Stimulated activated CD4-positive, alpha-beta T cell treated with anti-CD3 and anti-CD28 coated beads, Interleukin-4, amount 100 ng/mL, for 4 hours (primary cell): ENCODE measurements at regions not wholly inside any gene's neighbourhood (a gene's known extent, or its start where the extent isn't known, plus 50 kb on each side); places are given as distances from the start of the nearest gene placed in this dataset.

Experiments used
- DNase-seq, 2 experiments: peaks; one replicate each; pipeline ENCODE4 v3.0.0-alpha.2; 2020

DNA sequence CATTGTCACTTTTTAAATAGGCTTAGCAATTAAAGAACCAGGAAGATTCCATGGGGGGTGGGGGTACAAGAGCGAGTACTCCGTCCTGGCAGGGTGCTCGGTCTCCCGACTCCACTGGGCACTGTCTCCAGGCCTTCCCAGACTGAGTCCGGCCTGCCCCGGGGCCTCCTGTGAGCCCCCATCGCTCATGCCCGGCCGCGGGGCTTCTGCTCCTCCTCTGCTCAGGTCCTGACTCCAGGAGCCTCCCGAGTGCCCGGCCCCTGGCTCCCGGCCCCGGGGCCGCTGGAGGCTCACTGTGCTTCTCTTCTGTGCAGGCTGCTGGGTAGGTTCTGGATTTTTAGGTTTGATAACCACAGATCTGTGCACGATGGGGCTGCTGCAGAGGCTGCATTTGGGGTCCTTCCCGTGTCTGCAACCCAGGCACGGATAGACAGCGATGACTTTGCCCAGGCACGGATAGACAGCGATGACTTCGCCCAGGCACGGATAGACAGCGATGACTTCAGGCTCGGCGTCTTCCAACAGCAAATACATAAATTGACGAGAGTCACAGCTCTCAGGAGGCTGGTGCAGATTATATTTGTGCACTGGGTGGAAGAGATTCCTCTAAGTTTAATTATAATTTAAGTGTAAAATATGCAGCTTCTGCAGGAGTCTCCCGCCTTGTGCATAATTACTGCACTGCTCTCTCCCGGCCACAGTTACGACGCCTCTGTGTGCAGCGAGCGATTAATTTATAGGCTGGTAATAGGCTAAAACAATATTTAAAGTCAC is 74.8 kb upstream of the RXRA start:
- no peak for DNase-seq

DNA sequence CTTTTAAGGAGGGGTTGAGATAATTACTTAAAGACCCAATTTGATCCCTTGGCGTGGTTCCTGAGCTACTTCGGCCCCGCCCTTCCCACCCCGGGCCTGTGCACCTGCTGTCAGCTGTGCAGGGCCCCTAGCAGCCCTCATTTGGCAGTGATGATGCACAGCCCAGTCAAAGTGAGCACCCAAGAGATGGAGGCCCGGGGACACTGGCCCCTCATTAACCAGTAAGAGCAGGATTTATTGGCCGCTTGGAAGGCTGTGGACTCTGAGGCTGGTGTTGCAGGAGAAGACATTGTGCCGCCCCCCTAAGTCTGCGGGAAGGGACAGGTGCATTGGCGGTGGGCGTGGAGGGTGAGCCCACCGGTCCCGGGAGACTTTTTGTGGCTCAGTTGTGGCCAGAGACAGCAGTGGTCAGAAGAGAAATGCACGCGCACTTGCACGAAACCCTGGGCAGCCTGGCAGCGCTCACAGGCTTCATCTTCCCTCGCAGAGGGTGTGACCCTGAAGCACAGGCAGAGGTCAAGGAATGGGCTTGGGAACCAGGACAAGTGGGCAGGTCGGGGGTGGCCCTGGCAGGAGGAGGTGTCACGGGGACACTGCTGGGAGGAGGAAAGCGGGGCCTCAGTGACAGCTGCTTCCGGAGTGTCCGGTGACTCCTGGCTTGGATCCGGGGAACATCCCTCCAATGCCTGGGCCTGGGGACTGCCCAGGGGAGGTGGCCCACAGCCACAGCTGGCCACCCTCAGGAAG is 74.0 kb upstream of the RXRA start:
- no peak for DNase-seq

DNA sequence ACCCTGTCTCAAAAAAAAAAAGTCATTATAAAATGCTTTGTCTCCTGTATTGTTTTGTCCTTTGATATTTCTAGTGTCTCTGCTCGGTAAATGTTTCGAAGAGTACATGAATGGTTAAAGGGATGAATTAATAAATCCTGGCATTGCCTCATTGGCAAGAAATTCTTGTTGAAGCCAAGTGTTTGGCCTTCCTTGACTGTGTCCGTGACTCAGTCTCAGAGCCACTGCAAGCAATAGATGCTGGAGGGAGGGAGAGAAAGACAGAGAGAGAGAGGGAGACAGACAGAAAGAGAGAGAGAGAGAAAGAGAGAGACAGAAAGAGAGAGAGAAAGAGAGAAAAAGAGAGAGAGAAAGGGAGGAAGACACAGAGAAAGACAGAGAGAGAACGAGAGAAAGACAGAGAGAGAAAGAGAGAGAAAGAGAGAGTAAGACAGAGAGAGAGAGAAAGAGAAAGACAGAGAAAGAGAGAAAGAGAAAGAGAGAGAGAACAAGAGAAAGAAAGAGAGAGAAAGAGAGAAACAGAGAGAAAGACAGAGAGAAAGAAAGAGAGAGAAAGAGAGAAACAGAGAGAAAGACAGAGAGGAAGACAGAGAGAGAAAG is 72.5 kb upstream of the RXRA start:
- no peak for DNase-seq

DNA sequence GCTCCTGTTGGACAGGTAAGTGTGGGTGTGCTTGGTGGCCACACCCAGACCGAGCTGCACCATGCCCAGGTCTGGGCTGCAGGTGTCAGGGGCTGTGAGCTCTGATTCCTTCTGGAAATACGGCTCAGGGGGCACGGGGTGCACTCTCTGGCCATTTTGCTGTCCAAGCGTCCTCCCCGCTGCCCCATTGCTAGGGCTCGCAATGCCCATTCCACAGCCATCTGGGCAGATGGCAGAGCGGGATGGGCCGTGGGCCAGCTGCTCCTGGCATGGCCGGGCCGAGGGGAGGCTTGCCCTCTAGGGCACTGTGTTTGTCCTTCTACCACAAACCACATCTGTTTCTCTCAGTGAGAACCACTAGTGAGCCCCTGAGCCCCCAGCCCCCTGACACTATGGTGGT is 67.9 kb upstream of the RXRA start:
- DNase-seq, result no peak

DNA sequence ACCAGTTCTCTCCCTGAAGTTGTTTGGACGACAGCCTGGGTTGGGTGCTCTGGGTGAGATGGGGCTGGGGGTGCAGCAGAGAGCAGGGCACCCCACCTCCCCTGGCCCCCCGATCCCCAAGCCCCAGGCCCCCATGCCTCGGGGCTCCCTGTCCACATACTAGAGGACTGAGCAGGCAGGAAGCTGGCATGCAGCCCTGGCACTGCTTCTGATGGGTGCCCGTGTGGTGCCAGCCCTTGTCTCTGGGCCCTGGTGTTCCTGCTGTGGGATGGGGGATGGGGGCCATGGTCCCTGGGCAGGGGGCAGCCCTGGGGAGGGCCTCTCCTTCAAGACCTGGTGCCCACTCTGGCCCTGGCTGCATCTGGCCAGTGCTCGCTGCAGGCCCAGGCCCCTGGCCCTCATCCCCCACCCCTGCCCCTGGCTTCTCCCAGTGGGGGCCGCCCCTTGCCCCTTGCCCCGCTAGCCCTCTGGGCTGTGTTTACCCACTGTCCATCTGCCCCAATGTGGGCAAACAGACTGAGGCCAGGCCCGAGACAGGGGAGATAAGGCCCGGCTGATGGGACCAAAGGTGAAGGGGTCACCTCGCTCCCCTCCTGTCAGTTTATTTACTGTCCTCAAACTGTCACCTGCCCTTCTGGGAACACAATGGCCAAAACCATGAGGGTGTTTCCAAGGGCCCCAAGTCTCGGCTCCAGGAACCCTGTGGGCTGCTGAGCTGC is 67.3 kb upstream of the RXRA start:
- DNase-seq, result no peak

DNA sequence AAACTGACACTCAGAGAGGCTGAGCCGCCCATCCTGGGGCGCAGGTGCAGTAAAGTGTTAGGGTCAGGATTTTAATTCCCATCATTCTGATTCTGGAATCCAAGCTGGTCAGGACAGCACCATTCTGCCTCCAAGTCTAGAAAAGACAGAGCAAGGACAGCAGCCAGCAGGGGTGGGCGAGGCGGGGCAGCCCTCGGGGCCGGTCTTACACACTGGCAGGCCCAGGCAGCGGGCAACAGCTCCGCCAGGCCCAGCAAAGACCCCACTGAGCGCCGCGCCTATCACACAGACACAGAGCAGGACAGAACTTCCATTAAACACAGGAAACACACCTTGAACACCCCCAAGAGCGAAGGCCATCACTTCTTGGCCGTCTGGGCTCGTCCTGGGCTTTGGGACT is 66.5 kb upstream of the RXRA start:
- DNase-seq, result no peak

DNA sequence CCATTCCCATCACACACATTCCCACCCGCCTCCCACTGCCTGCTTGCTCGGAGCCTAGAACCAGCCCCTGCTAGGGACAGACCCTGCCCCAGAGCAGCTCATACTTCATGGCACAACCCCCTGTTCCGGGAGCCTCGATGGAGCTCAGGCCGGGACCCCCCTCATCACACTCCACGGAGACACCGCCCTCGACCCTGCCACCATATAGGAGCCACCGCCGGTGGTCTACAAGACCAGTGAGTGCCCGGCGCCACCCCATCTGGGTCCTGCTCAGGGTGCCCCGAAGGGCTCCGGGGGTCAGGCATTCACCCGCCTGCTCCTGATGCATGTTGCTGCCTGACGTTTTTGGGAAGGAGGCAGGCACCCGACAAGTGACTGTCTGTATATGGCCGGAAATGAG is 65.5 kb upstream of the RXRA start:
- DNase-seq, result no peak

DNA sequence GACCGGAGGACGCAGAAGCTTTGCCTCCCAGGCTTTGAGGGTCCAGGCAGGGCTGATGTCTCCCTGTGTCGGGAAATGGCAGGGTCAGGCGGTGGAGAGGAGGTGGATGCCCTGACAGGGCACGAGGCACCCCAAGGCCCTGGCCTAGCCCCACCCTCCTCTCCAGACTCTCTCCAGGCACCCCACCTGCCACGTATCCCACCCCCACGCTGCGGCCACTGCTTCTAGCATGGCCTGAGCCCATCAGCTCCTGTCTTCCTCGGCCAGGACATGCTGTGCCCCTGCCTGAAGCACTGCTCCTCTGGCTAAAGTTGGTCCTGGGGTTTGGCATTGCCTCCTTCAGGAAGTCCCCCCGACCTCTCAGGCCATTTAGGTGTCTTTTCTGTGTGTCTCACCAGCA is 64.2 kb upstream of the RXRA start:
- DNase-seq, result no peak

DNA sequence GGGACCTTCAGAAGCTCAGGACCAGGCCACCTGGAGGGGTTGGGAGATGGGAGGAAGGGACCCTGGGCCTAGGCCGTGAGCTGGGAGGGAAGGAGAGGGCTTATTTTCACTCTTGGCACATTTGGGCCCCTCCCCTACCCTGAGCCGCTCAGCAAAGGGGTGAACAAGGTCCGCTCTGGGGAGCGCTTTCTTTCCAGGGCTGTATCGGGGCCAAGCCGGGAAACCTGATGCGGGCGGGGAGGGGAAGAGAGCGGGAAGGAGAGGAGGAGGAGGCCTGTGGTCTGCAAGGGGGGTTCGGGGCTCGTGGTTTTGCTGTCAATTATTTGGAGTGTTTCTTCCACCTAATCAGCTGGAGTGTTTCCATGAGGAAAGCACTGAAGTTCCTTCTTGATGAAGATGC is 62.7 kb upstream of the RXRA start:
- no peak for DNase-seq

DNA sequence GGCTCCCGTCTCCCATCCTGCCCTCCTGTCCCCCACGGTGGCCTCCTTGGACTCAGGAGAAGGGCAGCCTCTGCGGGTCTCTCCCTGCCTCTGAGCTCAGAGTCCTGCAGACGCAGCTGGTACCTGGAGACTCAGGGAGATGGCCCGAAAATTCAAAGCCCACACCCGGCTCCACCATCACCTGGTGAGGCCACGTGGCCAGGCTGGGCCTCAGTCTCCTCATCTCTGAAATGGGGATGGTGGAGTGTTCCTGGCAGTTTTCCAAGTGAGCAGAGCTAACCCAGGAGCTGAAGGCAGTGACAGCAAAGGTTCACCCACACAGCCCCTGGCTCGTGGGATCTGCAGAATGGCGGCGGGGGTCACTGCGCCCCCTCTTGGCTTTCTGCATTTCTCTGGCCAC is 62.1 kb upstream of the RXRA start:
- no peak for DNase-seq

DNA sequence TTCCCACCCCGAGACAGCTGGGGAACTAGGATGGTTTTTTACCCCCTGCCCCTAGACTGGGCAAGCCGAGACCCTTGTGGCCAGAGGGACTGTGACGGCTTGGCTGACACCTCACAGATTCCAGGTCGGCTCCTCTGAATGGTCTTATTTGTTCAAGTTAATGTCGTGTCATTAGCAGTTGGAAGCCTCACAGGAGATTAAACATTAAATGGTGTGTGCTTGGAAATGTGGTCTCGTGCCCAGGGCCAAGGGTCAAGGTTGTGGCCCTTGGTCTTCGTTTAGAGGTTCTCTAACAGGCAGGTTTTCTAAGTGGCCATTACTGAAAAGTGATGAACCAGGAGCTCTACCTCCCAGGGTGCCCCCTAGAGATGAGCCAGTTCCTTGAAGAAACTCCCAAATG is 61.2 kb upstream of the RXRA start:
- DNase-seq, result no peak

DNA sequence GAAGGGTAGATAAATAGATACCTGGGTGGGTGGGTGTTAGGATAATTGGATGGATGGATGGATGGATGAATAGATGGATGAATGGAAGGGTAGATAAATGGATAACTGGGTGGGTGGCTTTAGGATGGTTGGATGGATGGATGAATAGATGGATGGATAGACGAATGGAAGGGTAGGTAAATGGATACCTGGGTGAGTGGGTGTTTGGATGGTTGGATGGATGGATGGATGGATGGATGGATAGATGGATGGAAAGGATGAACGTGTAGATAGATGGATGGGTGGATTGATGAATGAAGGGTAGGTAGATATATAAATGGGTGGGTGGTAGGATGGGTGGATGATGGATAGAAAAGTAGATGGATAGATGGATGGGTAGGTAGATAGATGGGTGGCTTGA is 59.8 kb upstream of the RXRA start:
- DNase-seq, result no peak

DNA sequence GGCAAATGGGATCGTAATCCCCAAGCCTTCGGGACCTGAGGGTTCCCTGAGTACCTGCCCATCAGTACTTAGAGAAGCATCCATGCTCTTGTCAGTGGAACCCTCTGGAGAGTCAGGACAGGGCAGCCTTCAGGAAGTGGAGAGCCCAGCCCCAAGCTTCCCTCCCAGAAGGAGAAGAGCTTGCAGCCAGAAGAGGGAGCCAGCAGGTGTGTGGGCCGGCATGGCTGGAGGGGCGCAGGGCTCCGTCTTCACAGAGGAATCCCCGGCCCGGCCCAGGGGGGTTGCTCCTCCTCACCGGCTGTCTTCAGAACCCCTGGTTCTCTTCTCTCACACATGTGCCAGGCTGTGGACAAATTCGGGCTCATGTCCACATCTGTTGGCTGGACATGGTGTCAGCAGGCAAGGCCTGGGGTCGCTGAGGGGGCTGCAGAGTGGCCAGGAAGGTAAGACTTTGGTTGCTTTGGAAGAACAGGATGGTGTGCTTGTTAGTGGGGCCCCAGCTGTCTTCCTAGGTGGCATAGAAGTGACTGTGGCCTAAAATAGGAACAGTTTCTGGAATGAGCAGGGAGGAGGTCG is 58.9 kb upstream of the RXRA start:
- no peak for DNase-seq

DNA sequence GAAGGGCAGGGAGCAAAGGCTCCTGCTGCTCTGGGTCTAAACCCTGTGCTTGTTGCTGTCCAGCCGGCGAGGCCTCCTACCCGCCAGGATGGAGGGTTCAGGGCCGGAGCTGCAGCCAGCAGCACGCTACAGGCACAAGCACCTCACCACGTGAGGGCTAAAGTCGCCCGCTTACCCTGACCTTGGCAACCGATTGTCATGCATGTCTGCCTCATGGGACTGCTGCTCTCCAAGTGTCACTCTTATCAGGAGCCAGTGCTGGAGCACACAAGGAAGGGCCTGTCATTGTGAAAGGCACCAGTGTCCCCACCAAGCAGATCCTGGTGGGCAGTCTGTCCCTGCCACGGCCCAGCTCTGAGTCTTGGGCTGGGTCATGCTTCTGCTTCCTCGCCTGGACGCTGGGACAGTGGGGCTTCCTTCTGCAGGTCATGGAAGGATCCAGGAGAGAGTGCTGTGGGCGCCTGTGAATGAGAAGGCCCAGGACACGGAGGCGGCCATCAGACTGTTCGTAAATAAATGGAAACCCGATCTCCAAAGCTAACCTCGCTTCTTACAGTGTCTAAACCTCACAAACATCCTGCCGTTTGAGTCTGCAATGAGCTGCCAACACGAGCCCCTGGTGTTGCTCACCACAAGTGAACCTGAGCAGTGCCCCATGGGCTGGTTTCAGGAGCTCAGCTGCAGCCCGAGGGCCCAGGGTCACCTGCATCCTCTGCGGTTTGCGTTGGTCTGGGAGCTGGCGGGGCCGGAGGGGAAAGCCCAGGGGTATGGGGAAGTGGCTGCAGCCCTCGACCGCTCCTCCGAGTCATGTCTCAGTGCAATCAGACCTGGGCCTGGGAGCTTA is 58.2 kb upstream of the RXRA start:
- no peak for DNase-seq

DNA sequence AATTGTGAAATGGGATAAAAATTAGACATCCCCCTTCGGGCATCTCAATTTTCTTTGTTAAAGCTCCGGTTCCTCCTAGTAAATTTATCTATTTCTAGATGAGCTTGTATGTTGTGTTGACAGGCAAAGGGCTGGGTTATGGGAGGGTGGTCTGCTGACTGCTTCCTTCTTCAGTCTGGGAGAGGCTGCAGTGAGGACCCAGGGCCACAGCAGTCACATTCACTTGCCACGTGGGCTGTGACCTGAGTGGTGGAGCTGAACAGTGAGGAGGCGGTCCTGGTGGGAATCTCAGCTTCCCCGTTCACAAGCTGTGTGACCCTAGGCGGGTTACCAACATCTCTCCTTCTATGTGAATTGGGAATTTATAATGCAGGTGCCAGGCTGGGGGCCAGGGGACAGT is 57.5 kb upstream of the RXRA start:
- no peak for DNase-seq

DNA sequence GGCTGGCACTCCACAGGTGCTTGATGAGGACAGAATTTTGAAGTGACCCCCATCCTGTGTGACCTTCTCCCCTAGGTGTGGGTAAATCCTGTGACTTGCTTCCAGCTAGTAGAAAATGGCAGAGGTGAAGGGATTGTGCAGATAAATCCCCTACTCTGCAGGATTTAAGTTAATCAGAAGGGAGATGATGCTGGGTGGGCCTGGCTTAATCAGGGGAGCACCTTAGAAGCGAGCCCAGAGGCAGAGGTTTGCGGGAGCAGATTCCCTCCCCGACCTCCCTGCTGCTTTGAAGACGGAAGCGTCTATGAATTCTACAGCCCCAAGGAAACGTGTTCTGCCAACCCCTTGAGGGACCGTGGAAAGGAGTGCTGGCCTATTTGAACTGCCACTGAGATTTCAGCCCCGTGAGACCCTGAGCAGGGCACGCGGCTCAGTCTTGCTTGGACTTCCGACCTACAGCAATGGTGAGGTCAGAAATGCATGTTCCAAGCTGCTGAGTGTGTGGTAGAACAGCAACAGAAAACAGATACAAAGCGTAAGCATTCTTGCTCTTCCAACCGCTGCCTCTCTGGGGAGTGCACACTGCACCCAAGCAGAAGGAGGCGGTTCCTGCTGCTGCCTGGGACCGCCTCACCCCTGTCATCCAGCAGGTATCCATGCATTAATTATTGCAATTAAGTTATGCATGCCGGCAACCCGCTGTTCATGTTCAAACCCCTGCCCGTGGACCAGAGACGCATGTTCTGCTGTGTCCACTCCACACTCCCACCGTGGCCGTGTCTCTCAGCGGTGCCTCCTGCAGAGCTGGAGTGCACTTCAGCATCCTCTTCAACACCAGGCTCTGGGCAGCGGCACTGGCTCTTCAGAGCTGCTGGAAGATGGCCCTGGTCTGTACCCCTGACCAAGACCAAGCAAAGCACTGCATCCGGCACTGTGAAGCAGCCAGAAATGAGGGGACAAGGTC is 54.6 kb upstream of the RXRA start:
- DNase-seq, result no peak

DNA sequence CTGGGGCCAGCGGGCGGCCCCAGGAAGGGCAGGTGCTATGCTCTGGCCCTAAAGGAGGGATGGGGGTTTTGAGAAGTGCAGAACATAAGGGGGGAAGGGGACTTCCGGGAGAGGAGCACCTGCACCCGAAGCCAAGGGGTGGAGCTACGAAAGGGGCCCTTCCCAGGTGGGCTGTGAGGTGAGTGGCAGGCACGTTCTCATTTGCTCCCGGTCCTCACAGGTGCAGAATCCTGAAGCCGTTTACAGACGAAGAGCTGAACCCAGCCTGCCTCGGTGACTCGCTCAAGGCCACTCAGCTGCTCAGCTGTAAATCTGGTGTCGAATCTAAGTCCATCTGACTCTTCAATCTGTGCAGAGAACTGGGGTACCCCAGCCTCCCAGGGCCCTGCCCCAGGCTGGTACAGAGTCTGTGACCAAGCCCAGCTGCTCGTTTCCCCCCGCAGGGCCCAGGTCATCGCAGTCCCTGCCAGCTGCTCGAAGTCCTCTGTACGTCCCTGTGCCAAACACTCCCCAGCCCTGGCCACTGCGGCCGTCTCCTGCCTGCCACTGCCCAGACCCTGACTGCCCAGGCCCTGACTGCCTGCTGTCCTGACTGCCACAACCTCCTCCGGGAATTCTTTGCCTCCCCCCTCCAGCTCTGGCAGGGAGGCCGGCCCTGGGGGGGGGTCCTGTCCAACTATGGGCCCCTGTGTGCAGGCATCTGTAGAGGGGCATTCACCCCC is 53.8 kb upstream of the RXRA start:
- no peak for DNase-seq

DNA sequence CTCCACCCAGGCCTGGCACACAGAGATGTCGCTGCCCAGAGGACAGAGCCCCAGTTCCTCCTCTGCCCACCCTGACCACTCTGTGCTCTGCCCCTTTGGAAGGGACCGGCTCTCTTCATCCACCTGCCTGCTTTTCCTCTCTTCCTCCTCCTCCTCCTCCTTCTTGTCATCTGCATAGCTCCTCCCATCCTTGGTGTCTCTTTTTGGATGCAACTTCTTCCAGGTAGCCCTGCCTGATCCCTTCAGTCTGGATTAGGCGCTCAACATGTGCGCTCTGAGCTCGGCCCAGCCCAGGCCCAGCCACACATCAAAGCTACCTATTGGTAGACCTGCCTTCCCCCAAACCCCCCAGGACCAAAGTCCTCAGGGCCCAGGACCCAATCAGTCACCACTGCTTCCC is 52.6 kb upstream of the RXRA start:
- no peak for DNase-seq

DNA sequence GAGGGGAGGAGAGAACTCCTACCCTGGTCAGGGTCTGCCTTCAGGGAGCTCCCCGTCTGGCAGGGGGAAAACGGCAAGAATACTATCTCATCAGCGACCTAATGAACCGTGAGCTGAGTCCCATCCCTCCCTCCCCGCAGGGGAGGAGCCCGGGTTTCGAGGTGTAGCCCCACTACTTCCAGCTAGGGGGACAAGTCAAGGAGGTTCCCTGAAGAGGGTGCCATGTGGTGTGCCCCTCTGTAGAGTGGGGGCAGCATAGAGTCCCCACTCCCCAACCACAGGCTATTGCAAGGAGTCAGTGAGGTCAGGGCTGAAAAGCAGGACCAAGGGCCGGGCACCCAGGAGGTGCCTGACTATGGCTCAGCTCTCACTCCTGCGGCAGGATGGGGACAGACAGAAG is 50.9 kb upstream of the RXRA start:
- no peak for DNase-seq
